Nephron progenitor cell (in vitro differentiated cells): ENCODE measurements at regions not wholly inside any gene's neighbourhood (a gene's known extent, or its start where the extent isn't known, plus 50 kb on each side); places are given as distances from the start of the nearest gene placed in this dataset.
A peak's percentile ranks its signal among the peaks of the same experiment; 100 is the strongest.

Source experiments
- DNase-seq: peaks from one replicate; pipeline ENCODE4 v3.0.0; 2021
- H3K27ac Mint-ChIP-seq: 2 replicates; pipeline ENCODE4 v1.8.0; 2021; ENCODE audit warnings: mild to moderate bottlenecking, moderate library complexity, mixed read lengths
- H3K27me3 Mint-ChIP-seq: 2 replicates; pipeline ENCODE4 v1.8.0; 2021; ENCODE audit warnings: mild to moderate bottlenecking, low read depth, mixed read lengths; ENCODE audit not compliant: poor library complexity
- H3K36me3 Mint-ChIP-seq: 2 replicates; pipeline ENCODE4 v1.8.0; 2021; ENCODE audit warnings: low read depth, mixed read lengths
- H3K4me1 Mint-ChIP-seq: 2 replicates; pipeline ENCODE4 v1.8.0; 2021; ENCODE audit warnings: mixed read lengths
- H3K4me3 Mint-ChIP-seq: 2 replicates; pipeline ENCODE4 v1.8.0; 2021; ENCODE audit warnings: mild to moderate bottlenecking, moderate library complexity, mixed read lengths
- H3K9me3 Mint-ChIP-seq: 2 replicates; pipeline ENCODE4 v1.8.0; 2021; ENCODE audit warnings: mild to moderate bottlenecking, moderate library complexity, mixed read lengths
- TF ChIP-seq, protein P1 (sequence below): fragments of 200-600 bp; sonication (generic); IDR thresholded peaks from 2 replicates; pipeline ENCODE4 v1.5.0; 2021; ENCODE audit warnings: antibody characterized with exemption

DNA sequence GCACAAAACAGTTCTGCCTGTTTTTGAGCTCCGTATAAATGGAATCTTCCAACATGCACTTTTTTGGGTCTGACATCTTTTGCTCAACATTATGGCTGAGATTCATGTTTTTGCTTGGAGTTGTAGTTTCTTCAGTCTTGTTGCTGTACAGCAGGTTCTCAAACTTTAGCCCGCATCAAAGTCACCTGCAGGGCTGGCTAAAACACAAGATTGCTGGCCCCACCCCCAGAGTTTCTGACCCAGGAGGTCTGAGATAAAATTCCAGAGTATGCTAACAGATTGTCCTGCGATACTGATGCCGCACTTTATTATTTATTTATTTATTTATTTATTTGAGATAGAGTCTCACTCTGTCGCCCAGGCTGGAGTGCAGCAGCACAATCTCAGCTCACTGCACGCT, 79.8 kb upstream of the WASF3 start:
- Mint-ChIP-seq H3K4me1 (peaks cover 34% of the 10 kb centered on the region), H3K36me3 (no peaks in the 10 kb centered on the region), H3K27me3 (peaks cover 7% of the 10 kb centered on the region), H3K4me3 (no peak overlapping the region), H3K27ac (no peak overlapping the region), H3K9me3 (no peaks in the 10 kb centered on the region)
- no peak for DNase-seq
- TF ChIP-seq, protein P1, sequence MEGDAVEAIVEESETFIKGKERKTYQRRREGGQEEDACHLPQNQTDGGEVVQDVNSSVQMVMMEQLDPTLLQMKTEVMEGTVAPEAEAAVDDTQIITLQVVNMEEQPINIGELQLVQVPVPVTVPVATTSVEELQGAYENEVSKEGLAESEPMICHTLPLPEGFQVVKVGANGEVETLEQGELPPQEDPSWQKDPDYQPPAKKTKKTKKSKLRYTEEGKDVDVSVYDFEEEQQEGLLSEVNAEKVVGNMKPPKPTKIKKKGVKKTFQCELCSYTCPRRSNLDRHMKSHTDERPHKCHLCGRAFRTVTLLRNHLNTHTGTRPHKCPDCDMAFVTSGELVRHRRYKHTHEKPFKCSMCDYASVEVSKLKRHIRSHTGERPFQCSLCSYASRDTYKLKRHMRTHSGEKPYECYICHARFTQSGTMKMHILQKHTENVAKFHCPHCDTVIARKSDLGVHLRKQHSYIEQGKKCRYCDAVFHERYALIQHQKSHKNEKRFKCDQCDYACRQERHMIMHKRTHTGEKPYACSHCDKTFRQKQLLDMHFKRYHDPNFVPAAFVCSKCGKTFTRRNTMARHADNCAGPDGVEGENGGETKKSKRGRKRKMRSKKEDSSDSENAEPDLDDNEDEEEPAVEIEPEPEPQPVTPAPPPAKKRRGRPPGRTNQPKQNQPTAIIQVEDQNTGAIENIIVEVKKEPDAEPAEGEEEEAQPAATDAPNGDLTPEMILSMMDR: no peak

DNA sequence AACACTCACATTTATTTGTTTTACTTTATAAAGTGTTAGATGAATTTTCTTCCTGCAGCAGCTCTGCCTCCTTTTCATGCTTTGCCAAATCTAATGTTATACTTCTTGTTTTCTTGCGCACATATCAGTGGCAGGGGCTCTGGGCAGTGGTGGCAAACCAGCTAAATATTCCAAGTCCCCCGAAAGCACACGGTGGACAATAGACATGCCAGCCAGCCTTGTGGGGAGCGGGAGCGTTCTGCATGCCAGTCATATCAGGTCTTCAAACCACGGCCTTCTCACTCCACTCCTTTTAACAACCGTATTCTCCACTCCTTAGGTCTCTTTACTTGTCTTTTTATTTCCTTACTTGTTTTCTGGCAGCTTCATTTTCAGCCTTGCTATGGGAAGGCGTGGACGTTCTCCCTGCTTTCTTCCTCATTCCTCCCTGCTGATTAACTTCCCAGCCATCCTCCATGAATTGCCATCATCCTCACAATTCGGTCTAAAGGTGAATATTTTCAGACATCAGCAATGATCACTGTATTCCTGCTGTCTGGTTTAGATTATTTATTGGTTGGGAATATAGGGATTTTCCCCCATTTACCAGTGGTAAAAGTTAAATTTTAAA, 77.1 kb upstream of the WASF3 start:
- no peak for DNase-seq
- Mint-ChIP-seq H3K27ac (no peak overlapping the region), H3K9me3 (no peaks in the 10 kb centered on the region), H3K4me3 (no peak overlapping the region), H3K4me1 (peaks cover 23% of the 10 kb centered on the region), H3K27me3 (peaks cover 7% of the 10 kb centered on the region), H3K36me3 (no peaks in the 10 kb centered on the region)
- TF ChIP-seq, protein P1: no peak

DNA sequence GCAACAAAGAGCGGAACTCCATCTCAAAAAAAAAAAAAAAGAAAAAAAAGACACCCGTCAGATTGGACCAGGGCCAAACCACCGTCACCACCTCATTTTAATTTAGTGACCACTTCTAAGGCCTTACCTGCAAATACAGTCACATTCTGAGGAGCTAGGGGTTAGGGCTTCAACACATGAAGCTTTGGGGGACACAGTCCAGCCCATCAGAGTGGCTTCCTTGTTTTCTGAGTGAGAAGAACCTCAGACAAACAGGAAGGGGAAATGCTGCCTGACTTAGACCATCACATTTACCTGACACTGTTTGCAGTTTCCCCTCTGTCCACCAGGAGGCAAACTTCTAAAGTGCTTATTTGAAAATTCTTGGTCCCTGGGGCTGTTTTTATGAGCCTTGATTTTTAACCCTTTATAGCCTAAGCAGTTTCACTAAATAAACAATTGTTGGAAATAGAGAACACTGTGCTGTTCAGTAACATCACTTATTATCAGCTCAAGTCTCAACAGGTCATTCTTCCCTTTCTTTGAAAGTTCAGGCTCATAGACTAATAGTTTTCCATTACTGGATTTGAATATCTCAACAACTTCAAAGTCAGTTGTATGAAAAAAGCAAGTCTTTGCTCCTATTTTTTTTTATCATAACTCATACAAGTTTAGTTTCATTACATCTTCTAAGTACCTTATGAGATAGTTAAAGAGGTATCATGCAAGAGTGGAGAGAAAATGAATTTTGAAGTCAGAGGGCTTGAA, 74.9 kb upstream of the WASF3 start:
- no peaks in the 10 kb centered on the region for H3K9me3 Mint-ChIP-seq
- DNase-seq: peak; percentile 75
- H3K36me3 Mint-ChIP-seq: no peaks in the 10 kb centered on the region
- peaks cover 8% of the 10 kb centered on the region for H3K4me1 Mint-ChIP-seq
- H3K27me3 Mint-ChIP-seq: peaks cover 3% of the 10 kb centered on the region
- H3K4me3 Mint-ChIP-seq: no peak overlapping the region
- no peak overlapping the region for H3K27ac Mint-ChIP-seq
- TF ChIP-seq, protein P1: peak; percentile 83

DNA sequence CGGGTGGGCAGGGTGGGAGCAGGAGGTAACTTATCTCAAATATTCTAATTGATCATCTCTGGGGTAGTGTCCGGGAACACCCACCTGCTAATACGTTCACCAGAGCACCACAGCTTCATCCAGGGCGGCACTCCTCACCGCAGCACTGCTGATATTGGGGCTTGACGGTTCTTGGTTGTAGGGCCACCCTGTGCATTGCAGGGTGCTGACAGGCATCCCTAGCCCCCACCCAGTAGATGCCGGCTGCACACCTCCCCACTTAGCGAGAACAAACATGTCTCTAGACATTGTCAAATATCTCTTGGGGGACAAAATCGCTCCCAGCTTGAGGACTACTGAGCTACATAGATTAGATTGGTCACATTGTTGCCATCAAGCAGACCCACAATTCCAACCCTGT, 73.9 kb upstream of the WASF3 start:
- no peaks in the 10 kb centered on the region for H3K9me3 Mint-ChIP-seq

DNA sequence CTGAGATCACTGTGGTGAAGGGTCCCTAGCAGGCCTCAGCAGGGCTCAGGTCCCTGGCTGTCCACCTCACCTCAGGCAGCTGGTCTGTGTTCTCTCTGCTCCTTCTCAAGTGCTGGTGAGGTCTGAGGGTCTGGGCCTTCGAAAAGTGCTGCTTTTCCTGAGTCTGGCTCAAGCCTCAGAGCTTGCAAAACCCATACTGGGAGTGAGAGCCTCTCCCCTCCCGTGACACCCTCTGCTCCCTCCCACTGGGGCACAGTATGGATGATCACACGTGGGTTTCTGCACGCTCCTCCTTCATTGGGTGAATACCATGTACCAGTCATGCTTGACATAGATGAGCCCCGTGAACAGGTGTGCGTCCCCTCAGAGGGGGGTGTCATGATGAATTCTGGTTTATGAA, 73.3 kb upstream of the WASF3 start:
- TF ChIP-seq, protein P1: no peak
- DNase-seq: no peak
- H3K27me3 Mint-ChIP-seq: peaks cover 3% of the 10 kb centered on the region
- no peak overlapping the region for H3K27ac Mint-ChIP-seq
- H3K4me1 Mint-ChIP-seq: peaks cover 7% of the 10 kb centered on the region
- H3K4me3 Mint-ChIP-seq: no peak overlapping the region
- H3K9me3 Mint-ChIP-seq: no peaks in the 10 kb centered on the region
- no peaks in the 10 kb centered on the region for H3K36me3 Mint-ChIP-seq

More for the DNA sequence above, 73.9 kb upstream of the WASF3 start:
- H3K36me3 Mint-ChIP-seq: no peaks in the 10 kb centered on the region
- no peak overlapping the region for H3K27ac Mint-ChIP-seq
- peaks cover 7% of the 10 kb centered on the region for H3K4me1 Mint-ChIP-seq
- H3K27me3 Mint-ChIP-seq: peaks cover 3% of the 10 kb centered on the region
- no peak for DNase-seq
- no peak overlapping the region for H3K4me3 Mint-ChIP-seq
- TF ChIP-seq, protein P1: no peak

DNA sequence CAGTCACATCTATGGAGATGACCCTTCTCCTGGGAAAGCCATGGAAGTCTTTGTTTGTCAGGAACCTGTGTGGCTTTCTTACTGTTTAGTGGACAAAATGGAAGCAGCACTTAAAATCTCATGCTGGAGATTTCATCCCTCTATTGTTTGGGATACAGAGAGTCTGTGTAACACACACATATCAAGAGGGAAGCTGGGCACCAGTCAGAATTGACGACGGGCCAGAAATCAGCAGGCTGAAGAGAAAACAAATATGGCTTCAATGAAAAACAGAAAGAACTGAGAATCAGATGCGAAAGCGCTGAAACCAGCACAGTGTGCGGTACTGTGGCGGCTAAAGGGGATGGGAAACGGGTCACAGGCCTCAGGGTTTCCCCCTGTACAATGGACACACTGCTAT, 72.2 kb upstream of the WASF3 start:
- TF ChIP-seq, protein P1: no peak
- Mint-ChIP-seq H3K27me3 (peaks cover 3% of the 10 kb centered on the region), H3K27ac (no peak overlapping the region), H3K36me3 (no peaks in the 10 kb centered on the region), H3K9me3 (no peaks in the 10 kb centered on the region), H3K4me1 (peaks cover 7% of the 10 kb centered on the region), H3K4me3 (no peak overlapping the region)
- DNase-seq: no peak
